ENCODE measurements at regions not wholly inside any gene's neighbourhood (a gene's known extent, or its start where the extent isn't known, plus 50 kb on each side); places are given as distances from the start of the nearest gene placed in this dataset.

- TF ChIP-seq, protein P1, sequence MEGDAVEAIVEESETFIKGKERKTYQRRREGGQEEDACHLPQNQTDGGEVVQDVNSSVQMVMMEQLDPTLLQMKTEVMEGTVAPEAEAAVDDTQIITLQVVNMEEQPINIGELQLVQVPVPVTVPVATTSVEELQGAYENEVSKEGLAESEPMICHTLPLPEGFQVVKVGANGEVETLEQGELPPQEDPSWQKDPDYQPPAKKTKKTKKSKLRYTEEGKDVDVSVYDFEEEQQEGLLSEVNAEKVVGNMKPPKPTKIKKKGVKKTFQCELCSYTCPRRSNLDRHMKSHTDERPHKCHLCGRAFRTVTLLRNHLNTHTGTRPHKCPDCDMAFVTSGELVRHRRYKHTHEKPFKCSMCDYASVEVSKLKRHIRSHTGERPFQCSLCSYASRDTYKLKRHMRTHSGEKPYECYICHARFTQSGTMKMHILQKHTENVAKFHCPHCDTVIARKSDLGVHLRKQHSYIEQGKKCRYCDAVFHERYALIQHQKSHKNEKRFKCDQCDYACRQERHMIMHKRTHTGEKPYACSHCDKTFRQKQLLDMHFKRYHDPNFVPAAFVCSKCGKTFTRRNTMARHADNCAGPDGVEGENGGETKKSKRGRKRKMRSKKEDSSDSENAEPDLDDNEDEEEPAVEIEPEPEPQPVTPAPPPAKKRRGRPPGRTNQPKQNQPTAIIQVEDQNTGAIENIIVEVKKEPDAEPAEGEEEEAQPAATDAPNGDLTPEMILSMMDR (IDR thresholded peaks at IDR 0.05; ENCODE audit: insufficient read depth, low read length, poor library complexity, severe bottlenecking): no peak
- no peak for TF ChIP-seq EZH2phosphoT487 (conservative IDR thresholded peaks at IDR 0.05; ENCODE audit: low read length)
Observed at GRCh38 chr1:168443899-168444298, 99.9 kb downstream of the XCL2 start.

All from SU-DHL-6 (cell line).